ENCODE measurements at regions not wholly inside any gene's neighbourhood (a gene's known extent, or its start where the extent isn't known, plus 50 kb on each side); places are given as distances from the start of the nearest gene placed in this dataset.

DNA sequence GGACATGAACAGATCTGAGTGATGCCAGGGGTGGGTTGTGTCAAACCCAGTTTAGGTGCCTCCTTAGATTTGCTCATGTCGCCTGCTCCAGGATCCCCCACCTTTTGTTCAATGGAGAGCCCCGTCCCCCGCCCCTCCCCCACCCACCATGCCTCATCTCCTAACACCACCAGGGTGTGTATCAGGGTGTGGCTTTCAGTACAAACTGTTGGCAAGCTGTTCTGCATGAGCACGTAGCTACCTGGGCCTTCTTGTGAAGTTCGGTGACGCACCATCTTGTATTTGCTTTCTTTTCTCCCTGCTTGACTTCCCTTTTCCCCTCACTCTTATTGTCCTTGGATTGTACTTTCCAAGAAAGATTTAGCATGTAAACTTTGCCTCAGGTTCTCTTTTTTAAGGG is 94.8 kb downstream of the EBNA1BP2 start:
- TF ChIP-seq, protein P1, sequence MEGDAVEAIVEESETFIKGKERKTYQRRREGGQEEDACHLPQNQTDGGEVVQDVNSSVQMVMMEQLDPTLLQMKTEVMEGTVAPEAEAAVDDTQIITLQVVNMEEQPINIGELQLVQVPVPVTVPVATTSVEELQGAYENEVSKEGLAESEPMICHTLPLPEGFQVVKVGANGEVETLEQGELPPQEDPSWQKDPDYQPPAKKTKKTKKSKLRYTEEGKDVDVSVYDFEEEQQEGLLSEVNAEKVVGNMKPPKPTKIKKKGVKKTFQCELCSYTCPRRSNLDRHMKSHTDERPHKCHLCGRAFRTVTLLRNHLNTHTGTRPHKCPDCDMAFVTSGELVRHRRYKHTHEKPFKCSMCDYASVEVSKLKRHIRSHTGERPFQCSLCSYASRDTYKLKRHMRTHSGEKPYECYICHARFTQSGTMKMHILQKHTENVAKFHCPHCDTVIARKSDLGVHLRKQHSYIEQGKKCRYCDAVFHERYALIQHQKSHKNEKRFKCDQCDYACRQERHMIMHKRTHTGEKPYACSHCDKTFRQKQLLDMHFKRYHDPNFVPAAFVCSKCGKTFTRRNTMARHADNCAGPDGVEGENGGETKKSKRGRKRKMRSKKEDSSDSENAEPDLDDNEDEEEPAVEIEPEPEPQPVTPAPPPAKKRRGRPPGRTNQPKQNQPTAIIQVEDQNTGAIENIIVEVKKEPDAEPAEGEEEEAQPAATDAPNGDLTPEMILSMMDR (IDR thresholded peaks at IDR 0.05) = no peak
- no peak for TF ChIP-seq POLR2A (IDR thresholded peaks at IDR 0.05)

Measured in heart left ventricle (tissue), 13 donors.